Parathyroid adenoma (tissue), 2 donors: ENCODE measurements at regions not wholly inside any gene's neighbourhood (a gene's known extent, or its start where the extent isn't known, plus 50 kb on each side); places are given as distances from the start of the nearest gene placed in this dataset.

Source experiments
- H2AFZ ChIP-seq: fragments of 300-600 bp; sonication (generic); one replicate; pipeline ENCODE4 v1.7.0; 2017; ENCODE audit warnings: antibody characterized with exemption, mild to moderate bottlenecking
- H3K27ac ChIP-seq: fragments of 300-600 bp; sonication (generic); one replicate; pipeline ENCODE4 v1.7.0; 2017
- H3K27me3 ChIP-seq: fragments of 300-600 bp; sonication (generic); one replicate; pipeline ENCODE4 v1.7.0; 2017; ENCODE audit warnings: low read length; ENCODE audit not compliant: control insufficient read depth, insufficient read depth
- H3K36me3 ChIP-seq: fragments of 300-600 bp; sonication (generic); one replicate; pipeline ENCODE4 v1.7.0; 2017; ENCODE audit warnings: low read length; ENCODE audit not compliant: control insufficient read depth, insufficient read depth
- H3K4me1 ChIP-seq: fragments of 300-600 bp; sonication (generic); one replicate; pipeline ENCODE4 v1.7.0; 2017; ENCODE audit warnings: control low read depth
- H3K4me2 ChIP-seq: fragments of 300-600 bp; sonication (generic); one replicate; pipeline ENCODE4 v1.7.0; 2017; ENCODE audit warnings: low read length
- H3K4me3 ChIP-seq: fragments of 300-600 bp; sonication (generic); one replicate; pipeline ENCODE4 v1.7.0; 2017; ENCODE audit warnings: low read depth, low read length
- H3K79me2 ChIP-seq: fragments of 300-600 bp; sonication (generic); one replicate; pipeline ENCODE4 v1.7.0; 2017; ENCODE audit warnings: control low read depth
- H3K9ac ChIP-seq: fragments of 300-600 bp; sonication (generic); one replicate; pipeline ENCODE4 v1.7.0; 2017; ENCODE audit warnings: mild to moderate bottlenecking
- H3K9me3 ChIP-seq: fragments of 300-600 bp; sonication (generic); one replicate; pipeline ENCODE4 v1.7.0; 2017; ENCODE audit warnings: low read length; ENCODE audit not compliant: control insufficient read depth
- CTCF ChIP-seq: fragments of 300-600 bp; sonication (generic); IDR thresholded peaks from one replicate; pipeline ENCODE4 v1.7.0; 2017; ENCODE audit warnings: antibody characterized with exemption, mild to moderate bottlenecking
- donor health status: primary hyperparathyroidism.

- H3K4me1 ChIP-seq: no peaks in the 10 kb centered on the region
- H3K27me3 ChIP-seq: no peaks in the 10 kb centered on the region
- no peaks in the 10 kb centered on the region for H3K79me2 ChIP-seq
- H2AFZ ChIP-seq: no peak overlapping the region
- H3K9ac ChIP-seq: no peak overlapping the region
- TF ChIP-seq CTCF: no peak
- H3K4me2 ChIP-seq: no peak overlapping the region
- H3K27ac ChIP-seq: no peak overlapping the region
- H3K36me3 ChIP-seq: no peaks in the 10 kb centered on the region
- no peaks in the 10 kb centered on the region for H3K9me3 ChIP-seq
- H3K4me3 ChIP-seq: no peak overlapping the region
These were observed 376.5 kb upstream of the MAN1A1 start for GRCh38 chr6:119726086-119726485.

- H3K27ac ChIP-seq: no peak overlapping the region
- H3K27me3 ChIP-seq: no peaks in the 10 kb centered on the region
- no peaks in the 10 kb centered on the region for H3K9me3 ChIP-seq
- H3K4me3 ChIP-seq: no peak overlapping the region
- H3K36me3 ChIP-seq: no peaks in the 10 kb centered on the region
- H2AFZ ChIP-seq: no peak overlapping the region
- H3K4me2 ChIP-seq: no peak overlapping the region
- TF ChIP-seq CTCF: no peak
- no peak overlapping the region for H3K9ac ChIP-seq
- no peaks in the 10 kb centered on the region for H3K4me1 ChIP-seq
- H3K79me2 ChIP-seq: no peaks in the 10 kb centered on the region
These were observed 370.6 kb upstream of the MAN1A1 start for GRCh38 chr6:119720160-119720559.

GRCh38 chr6:119717942-119718341, 368.4 kb upstream of the MAN1A1 start:
- no peak overlapping the region for H3K4me2 ChIP-seq
- H3K9ac ChIP-seq: no peak overlapping the region
- no peak overlapping the region for H3K4me3 ChIP-seq
- no peaks in the 10 kb centered on the region for H3K27me3 ChIP-seq
- H3K79me2 ChIP-seq: no peaks in the 10 kb centered on the region
- no peak overlapping the region for H3K27ac ChIP-seq
- H2AFZ ChIP-seq: no peak overlapping the region
- H3K4me1 ChIP-seq: no peaks in the 10 kb centered on the region
- no peaks in the 10 kb centered on the region for H3K9me3 ChIP-seq
- H3K36me3 ChIP-seq: no peaks in the 10 kb centered on the region
- no peak for TF ChIP-seq CTCF

- Histone ChIP-seq H3K79me2 (no peaks in the 10 kb centered on the region), H3K27me3 (no peaks in the 10 kb centered on the region), H3K9me3 (no peaks in the 10 kb centered on the region), H3K4me3 (no peak overlapping the region), H3K36me3 (no peaks in the 10 kb centered on the region), H3K27ac (no peak overlapping the region), H3K9ac (no peak overlapping the region), H3K4me2 (no peak overlapping the region), H2AFZ (no peak overlapping the region), H3K4me1 (no peaks in the 10 kb centered on the region)
- TF ChIP-seq CTCF: no peak
These were observed 367.2 kb upstream of the MAN1A1 start for GRCh38 chr6:119716668-119717270.

- TF ChIP-seq CTCF: no peak
- H2AFZ ChIP-seq: no peak overlapping the region
- H3K27ac ChIP-seq: no peak overlapping the region
- no peaks in the 10 kb centered on the region for H3K9me3 ChIP-seq
- H3K79me2 ChIP-seq: no peaks in the 10 kb centered on the region
- no peak overlapping the region for H3K9ac ChIP-seq
- H3K36me3 ChIP-seq: no peaks in the 10 kb centered on the region
- no peak overlapping the region for H3K4me2 ChIP-seq
- H3K27me3 ChIP-seq: no peaks in the 10 kb centered on the region
- H3K4me1 ChIP-seq: no peaks in the 10 kb centered on the region
- H3K4me3 ChIP-seq: no peak overlapping the region
These were observed 364.3 kb upstream of the MAN1A1 start for GRCh38 chr6:119713903-119714302.
